NB4 (cell line): ENCODE measurements at regions not wholly inside any gene's neighbourhood (a gene's known extent, or its start where the extent isn't known, plus 50 kb on each side); places are given as distances from the start of the nearest gene placed in this dataset.

Source experiments
- CTCF ChIP-seq: IDR thresholded peaks from one replicate; pipeline ENCODE4 v1.5.1; 2012; ENCODE audit warnings: low read depth, low read length
- POLR2A ChIP-seq: IDR thresholded peaks from 2 replicates; pipeline ENCODE4 v1.6.1; 2011; ENCODE audit warnings: mild to moderate bottlenecking; ENCODE audit not compliant: insufficient read length; ENCODE audit errors: extremely low read depth
- TF ChIP-seq, protein P1 (sequence below): IDR thresholded peaks from 2 replicates; pipeline ENCODE4 v1.6.1; 2011; ENCODE audit warnings: low read depth, low read length

DNA sequence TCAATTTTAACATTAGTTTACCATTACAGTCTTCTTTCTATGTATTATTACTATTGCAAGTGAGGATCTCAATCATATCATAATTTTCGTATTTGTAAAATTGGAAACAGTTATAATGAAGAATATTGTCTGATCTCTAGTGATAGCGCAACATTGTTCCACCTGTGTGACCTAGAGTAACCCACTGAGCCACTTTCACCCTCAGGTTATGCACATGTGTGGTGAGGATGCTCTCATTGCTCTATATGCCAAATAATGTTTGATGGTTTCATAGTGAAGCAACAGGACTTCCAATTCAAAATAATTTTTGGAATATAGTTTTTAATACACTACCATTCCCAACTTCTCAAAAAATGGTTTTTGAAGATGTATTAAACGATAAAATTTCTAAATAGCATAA lies 603.1 kb upstream of the MAN1A1 start:
- no peak for TF ChIP-seq CTCF
- no peak for TF ChIP-seq POLR2A
- TF ChIP-seq, protein P1, sequence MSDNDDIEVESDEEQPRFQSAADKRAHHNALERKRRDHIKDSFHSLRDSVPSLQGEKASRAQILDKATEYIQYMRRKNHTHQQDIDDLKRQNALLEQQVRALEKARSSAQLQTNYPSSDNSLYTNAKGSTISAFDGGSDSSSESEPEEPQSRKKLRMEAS: no peak
